ENCODE measurements at regions not wholly inside any gene's neighbourhood (a gene's known extent, or its start where the extent isn't known, plus 50 kb on each side); places are given as distances from the start of the nearest gene placed in this dataset.

DNA sequence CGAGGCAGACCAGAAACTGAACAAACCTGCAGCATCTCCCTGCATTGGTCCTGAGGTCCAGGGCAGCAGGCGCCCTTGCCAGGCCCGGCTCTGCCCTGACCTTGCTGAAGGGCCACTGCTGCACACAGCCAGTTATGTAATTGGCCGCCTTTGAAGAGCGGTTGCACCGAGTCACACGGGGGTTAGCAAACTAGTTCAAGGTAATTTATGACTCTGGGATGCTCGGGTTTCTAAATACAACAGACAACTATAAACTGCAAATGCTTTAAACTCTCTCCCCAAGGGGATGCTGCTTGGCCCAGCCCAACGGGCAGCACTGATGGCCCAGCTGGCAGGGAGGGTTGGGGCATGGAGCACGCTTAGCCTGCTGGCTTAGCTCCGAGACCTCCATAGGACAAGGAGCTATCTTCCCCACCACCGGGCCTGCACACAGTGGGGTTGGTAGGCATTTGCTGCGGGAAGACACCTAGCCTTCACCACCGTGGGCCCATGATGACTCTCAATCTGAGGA, 60.3 kb upstream of the IQSEC1 start:
- H3K27ac ChIP-seq (ENCODE audit: low read length), result no peak overlapping the region
- H3K9ac ChIP-seq (ENCODE audit: low read length), result no peak overlapping the region
- TF ChIP-seq EZH2phosphoT487 (IDR thresholded peaks at IDR 0.05; ENCODE audit: low read depth) (no peak), CTCF (IDR thresholded peaks at IDR 0.05; ENCODE audit: low read depth, low read length) (no peak)
- no peak overlapping the region for H3K4me3 ChIP-seq (ENCODE audit: low read length)
- H2AFZ ChIP-seq (ENCODE audit: low read depth, low read length), result no peak overlapping the region
- H3K9me3 ChIP-seq (ENCODE audit: insufficient read depth, low read length), result no peaks in the 10 kb centered on the region
- H3K4me1 ChIP-seq (ENCODE audit: low read length), result no peaks in the 10 kb centered on the region
- H3K79me2 ChIP-seq (ENCODE audit: low read length), result no peaks in the 10 kb centered on the region
- H3K27me3 ChIP-seq (ENCODE audit: low read depth, low read length), result peaks cover 45% of the 10 kb centered on the region
- H4K20me1 ChIP-seq (ENCODE audit: insufficient read depth, low read length), result no peaks in the 10 kb centered on the region
- H3K36me3 ChIP-seq (replicated peaks; ENCODE audit: low read depth, low read length), result no peaks in the 10 kb centered on the region
- no peak overlapping the region for H3K4me2 ChIP-seq (ENCODE audit: low read length)

DNA sequence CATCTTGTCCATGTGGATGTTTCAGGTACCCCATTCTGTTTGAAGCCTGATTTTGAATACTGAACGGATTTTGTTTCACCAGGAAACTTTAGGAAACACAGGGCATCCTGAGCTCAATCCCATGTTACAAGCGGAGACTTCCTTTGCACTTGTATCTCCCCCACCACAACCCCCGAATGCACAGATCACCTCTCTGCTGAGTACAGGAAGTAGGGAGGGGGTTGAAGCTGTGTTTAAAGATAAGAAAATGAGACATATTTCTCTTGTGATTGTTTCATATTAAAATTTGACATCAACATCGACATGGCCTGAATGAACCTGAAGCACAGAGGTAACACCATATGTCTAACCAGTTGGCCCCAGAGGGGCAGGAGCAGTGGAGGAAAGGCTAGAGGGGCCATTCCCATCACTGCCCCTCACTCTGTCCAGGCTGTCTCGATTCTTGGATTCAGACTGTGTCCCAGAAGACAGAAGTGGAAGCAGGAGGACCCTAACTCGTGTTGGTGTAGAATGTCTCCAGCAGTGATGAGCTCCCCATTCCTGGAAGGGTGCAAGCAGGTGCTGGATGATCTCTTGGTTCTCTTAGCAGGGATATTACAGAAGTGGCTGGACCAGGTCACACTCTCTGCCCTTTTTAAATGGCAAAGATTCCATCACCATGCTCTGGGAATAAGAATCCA, 59.6 kb upstream of the IQSEC1 start:
- Histone ChIP-seq H4K20me1 (ENCODE audit: insufficient read depth, low read length) (no peaks in the 10 kb centered on the region), H3K27ac (ENCODE audit: low read length) (no peak overlapping the region), H3K9me3 (ENCODE audit: insufficient read depth, low read length) (no peaks in the 10 kb centered on the region), H3K4me3 (ENCODE audit: low read length) (no peak overlapping the region), H3K9ac (ENCODE audit: low read length) (no peak overlapping the region), H3K4me2 (ENCODE audit: low read length) (no peak overlapping the region), H3K36me3 (replicated peaks; ENCODE audit: low read depth, low read length) (no peaks in the 10 kb centered on the region), H3K27me3 (ENCODE audit: low read depth, low read length) (peaks cover 50% of the 10 kb centered on the region), H2AFZ (ENCODE audit: low read depth, low read length) (no peak overlapping the region), H3K4me1 (ENCODE audit: low read length) (no peaks in the 10 kb centered on the region), H3K79me2 (ENCODE audit: low read length) (no peaks in the 10 kb centered on the region)
- TF ChIP-seq EZH2phosphoT487 (IDR thresholded peaks at IDR 0.05; ENCODE audit: low read depth) (no peak), CTCF (IDR thresholded peaks at IDR 0.05; ENCODE audit: low read depth, low read length) (no peak)

GRCh38 chr3:13132281-13132680, 59.1 kb upstream of the IQSEC1 start:
- H3K36me3 ChIP-seq (replicated peaks; ENCODE audit: low read depth, low read length), result no peaks in the 10 kb centered on the region
- H3K9ac ChIP-seq (ENCODE audit: low read length), result no peak overlapping the region
- H3K9me3 ChIP-seq (ENCODE audit: insufficient read depth, low read length), result no peaks in the 10 kb centered on the region
- TF ChIP-seq EZH2phosphoT487 (IDR thresholded peaks at IDR 0.05; ENCODE audit: low read depth) (no peak), CTCF (IDR thresholded peaks at IDR 0.05; ENCODE audit: low read depth, low read length) (no peak)
- no peak overlapping the region for H3K4me3 ChIP-seq (ENCODE audit: low read length)
- H2AFZ ChIP-seq (ENCODE audit: low read depth, low read length), result no peak overlapping the region
- no peaks in the 10 kb centered on the region for H3K79me2 ChIP-seq (ENCODE audit: low read length)
- no peaks in the 10 kb centered on the region for H3K4me1 ChIP-seq (ENCODE audit: low read length)
- no peak overlapping the region for H3K27ac ChIP-seq (ENCODE audit: low read length)
- peaks cover 52% of the 10 kb centered on the region for H3K27me3 ChIP-seq (ENCODE audit: low read depth, low read length)
- no peak overlapping the region for H3K4me2 ChIP-seq (ENCODE audit: low read length)
- H4K20me1 ChIP-seq (ENCODE audit: insufficient read depth, low read length), result no peaks in the 10 kb centered on the region

DNA sequence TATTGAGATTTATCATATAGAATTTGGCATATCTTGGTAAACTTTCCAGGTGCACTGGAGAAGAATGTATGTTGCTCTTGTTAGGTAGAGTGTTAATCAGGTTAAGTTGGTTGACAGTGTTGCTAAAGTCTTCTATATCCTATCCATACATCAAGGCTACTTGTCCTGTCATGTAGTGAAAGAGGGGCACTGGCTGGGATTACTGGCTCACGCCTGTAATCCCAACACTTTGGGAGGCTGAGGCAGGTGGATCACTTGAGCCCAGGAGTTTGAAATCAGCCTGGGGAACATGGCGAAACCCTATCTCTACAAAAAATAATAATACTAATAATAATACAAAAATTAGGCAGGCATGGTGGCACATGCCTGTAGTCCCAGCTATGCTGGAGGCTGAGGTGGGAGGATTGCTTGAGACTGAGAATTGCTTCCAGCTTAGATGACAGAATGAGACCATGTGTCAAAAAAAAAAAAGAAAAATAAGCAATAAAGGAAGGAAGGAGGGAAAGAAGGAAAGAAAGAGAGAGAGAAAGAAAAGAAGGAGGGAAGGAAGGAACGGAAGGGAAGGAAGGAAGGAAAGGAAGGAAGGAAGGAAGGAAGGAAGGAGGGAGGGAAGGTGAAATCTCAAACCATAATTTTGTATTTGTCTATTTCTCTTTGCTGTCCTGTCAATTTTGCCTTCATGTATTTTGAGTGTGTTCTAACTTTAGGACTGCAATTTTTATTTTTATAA, 57.4 kb upstream of the IQSEC1 start:
- Histone ChIP-seq H4K20me1 (ENCODE audit: insufficient read depth, low read length) (no peaks in the 10 kb centered on the region), H3K9me3 (ENCODE audit: insufficient read depth, low read length) (no peaks in the 10 kb centered on the region), H3K9ac (ENCODE audit: low read length) (no peak overlapping the region), H3K27ac (ENCODE audit: low read length) (no peak overlapping the region), H2AFZ (ENCODE audit: low read depth, low read length) (no peak overlapping the region), H3K79me2 (ENCODE audit: low read length) (no peaks in the 10 kb centered on the region), H3K36me3 (replicated peaks; ENCODE audit: low read depth, low read length) (no peaks in the 10 kb centered on the region), H3K4me2 (ENCODE audit: low read length) (no peak overlapping the region), H3K4me1 (ENCODE audit: low read length) (no peaks in the 10 kb centered on the region), H3K27me3 (ENCODE audit: low read depth, low read length) (peaks cover 51% of the 10 kb centered on the region), H3K4me3 (ENCODE audit: low read length) (no peak overlapping the region)
- TF ChIP-seq EZH2phosphoT487 (IDR thresholded peaks at IDR 0.05; ENCODE audit: low read depth), result no peak
- no peak for TF ChIP-seq CTCF (IDR thresholded peaks at IDR 0.05; ENCODE audit: low read depth, low read length)
